ENCODE measurements at regions not wholly inside any gene's neighbourhood (a gene's known extent, or its start where the extent isn't known, plus 50 kb on each side); places are given as distances from the start of the nearest gene placed in this dataset.

DNA sequence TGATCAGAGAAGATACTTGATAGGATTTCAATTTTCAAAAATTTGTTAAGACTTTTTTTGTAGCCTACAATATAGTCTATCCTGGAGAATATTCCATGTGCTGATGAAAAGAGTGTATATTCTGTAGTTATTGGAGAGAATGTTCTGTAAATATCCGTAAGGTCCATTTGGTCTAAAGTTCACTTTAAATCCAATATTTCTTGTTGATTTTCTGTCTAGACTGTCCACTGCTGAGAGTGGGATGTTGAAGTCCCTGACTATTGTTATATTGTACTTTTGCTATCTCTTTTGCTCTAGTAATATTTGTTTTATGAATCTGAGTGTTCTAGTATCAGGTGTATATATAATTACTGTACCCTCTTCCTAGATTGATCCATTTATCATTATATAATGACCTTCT lies 406.2 kb upstream of the CNTN4 start:
- TF ChIP-seq, protein P1, sequence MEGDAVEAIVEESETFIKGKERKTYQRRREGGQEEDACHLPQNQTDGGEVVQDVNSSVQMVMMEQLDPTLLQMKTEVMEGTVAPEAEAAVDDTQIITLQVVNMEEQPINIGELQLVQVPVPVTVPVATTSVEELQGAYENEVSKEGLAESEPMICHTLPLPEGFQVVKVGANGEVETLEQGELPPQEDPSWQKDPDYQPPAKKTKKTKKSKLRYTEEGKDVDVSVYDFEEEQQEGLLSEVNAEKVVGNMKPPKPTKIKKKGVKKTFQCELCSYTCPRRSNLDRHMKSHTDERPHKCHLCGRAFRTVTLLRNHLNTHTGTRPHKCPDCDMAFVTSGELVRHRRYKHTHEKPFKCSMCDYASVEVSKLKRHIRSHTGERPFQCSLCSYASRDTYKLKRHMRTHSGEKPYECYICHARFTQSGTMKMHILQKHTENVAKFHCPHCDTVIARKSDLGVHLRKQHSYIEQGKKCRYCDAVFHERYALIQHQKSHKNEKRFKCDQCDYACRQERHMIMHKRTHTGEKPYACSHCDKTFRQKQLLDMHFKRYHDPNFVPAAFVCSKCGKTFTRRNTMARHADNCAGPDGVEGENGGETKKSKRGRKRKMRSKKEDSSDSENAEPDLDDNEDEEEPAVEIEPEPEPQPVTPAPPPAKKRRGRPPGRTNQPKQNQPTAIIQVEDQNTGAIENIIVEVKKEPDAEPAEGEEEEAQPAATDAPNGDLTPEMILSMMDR (conservative IDR thresholded peaks at IDR 0.05 in 1 of 2, IDR thresholded peaks at IDR 0.05 in 1 of 2; ENCODE audit: low read depth in 1 of 2, low read length in 2 of 2) = no peak
- TF ChIP-seq EZH2 (IDR thresholded peaks at IDR 0.05; ENCODE audit: low read length, missing control alignments) = no peak

Measured in fibroblast of lung (primary cell).